ENCODE measurements at regions not wholly inside any gene's neighbourhood (a gene's known extent, or its start where the extent isn't known, plus 50 kb on each side); places are given as distances from the start of the nearest gene placed in this dataset.

GRCh38 chr15:37480482-37480881, 380.1 kb upstream of the MEIS2 start:
- Histone ChIP-seq H3K27me3 (ENCODE audit: control insufficient read depth in 1 of 2, insufficient read depth in 2 of 2, low read length in 2 of 2) (no peaks in the 10 kb centered on the region), H3K27ac (ENCODE audit: low read depth in 1 of 2, low read length in 2 of 2) (no peak overlapping the region), H3K4me1 (ENCODE audit: insufficient read depth, low read length) (no peaks in the 10 kb centered on the region), H3K36me3 (ENCODE audit: insufficient read depth, low read length) (no peaks in the 10 kb centered on the region), H3K4me3 (ENCODE audit: low read length) (no peak overlapping the region), H3K9me3 (ENCODE audit: control insufficient read depth in 1 of 2, insufficient read depth in 1 of 2, low read length in 2 of 2) (peaks cover 0 to 4% of the 10 kb centered on the region in 2 experiments)
- H3K9me3 Mint-ChIP-seq, result peaks cover 15% of the 10 kb centered on the region
- intact Hi-C loops (cut with DNase I, micrococcal nuclease), result no loop called here
- ChIA-PET POLR2A (no interaction called here), CTCF (no interaction called here)
- no peaks in the 10 kb centered on the region for H3K27me3 Mint-ChIP-seq
- H3K4me3 Mint-ChIP-seq, result no peak overlapping the region
- H3K36me3 Mint-ChIP-seq (ENCODE audit: low read depth), result no peaks in the 10 kb centered on the region
- TF ChIP-seq CTCF (IDR thresholded peaks at IDR 0.05), result no peak
- ATAC-seq (ENCODE audit: poor library complexity), result no peak
- no peaks in the 10 kb centered on the region for H3K4me1 Mint-ChIP-seq (ENCODE audit: low read depth)
- H3K27ac Mint-ChIP-seq, result no peak overlapping the region
- DNase-seq, result no peak

GRCh38 chr15:37481126-37481525, 380.8 kb upstream of the MEIS2 start:
- no peak for TF ChIP-seq CTCF (IDR thresholded peaks at IDR 0.05)
- intact Hi-C loops (cut with DNase I, micrococcal nuclease), result no loop called here
- ATAC-seq (ENCODE audit: poor library complexity) (no peak), DNase-seq (no peak)
- peaks cover 0 to 4% of the 10 kb centered on the region in 2 experiments for H3K9me3 ChIP-seq (ENCODE audit: control insufficient read depth in 1 of 2, insufficient read depth in 1 of 2, low read length in 2 of 2)
- no peaks in the 10 kb centered on the region for H3K27me3 ChIP-seq (ENCODE audit: control insufficient read depth in 1 of 2, insufficient read depth in 2 of 2, low read length in 2 of 2)
- Mint-ChIP-seq H3K9me3 (peaks cover 15% of the 10 kb centered on the region), H3K27ac (no peak overlapping the region), H3K27me3 (no peaks in the 10 kb centered on the region), H3K36me3 (ENCODE audit: low read depth) (no peaks in the 10 kb centered on the region), H3K4me1 (ENCODE audit: low read depth) (no peaks in the 10 kb centered on the region), H3K4me3 (no peak overlapping the region)
- POLR2A ChIA-PET, result no interaction called here
- CTCF ChIA-PET, result no interaction called here
- no peak overlapping the region for H3K4me3 ChIP-seq (ENCODE audit: low read length)
- no peaks in the 10 kb centered on the region for H3K36me3 ChIP-seq (ENCODE audit: insufficient read depth, low read length)
- no peaks in the 10 kb centered on the region for H3K4me1 ChIP-seq (ENCODE audit: insufficient read depth, low read length)
- no peak overlapping the region for H3K27ac ChIP-seq (ENCODE audit: low read depth in 1 of 2, low read length in 2 of 2)

GRCh38 chr15:37483779-37484178, 383.4 kb upstream of the MEIS2 start:
- Histone ChIP-seq H3K27ac (ENCODE audit: low read depth in 1 of 2, low read length in 2 of 2) (no peak overlapping the region), H3K4me3 (ENCODE audit: low read length) (no peak overlapping the region), H3K9me3 (ENCODE audit: control insufficient read depth in 1 of 2, insufficient read depth in 1 of 2, low read length in 2 of 2) (peaks cover 0 to 4% of the 10 kb centered on the region in 2 experiments), H3K36me3 (ENCODE audit: insufficient read depth, low read length) (no peaks in the 10 kb centered on the region), H3K27me3 (ENCODE audit: control insufficient read depth in 1 of 2, insufficient read depth in 2 of 2, low read length in 2 of 2) (no peaks in the 10 kb centered on the region), H3K4me1 (ENCODE audit: insufficient read depth, low read length) (no peaks in the 10 kb centered on the region)
- Mint-ChIP-seq H3K4me3 (no peak overlapping the region), H3K36me3 (ENCODE audit: low read depth) (no peaks in the 10 kb centered on the region), H3K27me3 (no peaks in the 10 kb centered on the region), H3K27ac (no peak overlapping the region), H3K9me3 (peaks cover 15% of the 10 kb centered on the region), H3K4me1 (ENCODE audit: low read depth) (no peaks in the 10 kb centered on the region)
- ATAC-seq (ENCODE audit: poor library complexity) (no peak), DNase-seq (no peak)
- POLR2A ChIA-PET, result no interaction called here
- CTCF ChIA-PET, result no interaction called here
- TF ChIP-seq CTCF (IDR thresholded peaks at IDR 0.05), result no peak
- intact Hi-C loops (cut with DNase I, micrococcal nuclease), result no loop called here
